Skeletal muscle tissue (tissue), 3 donors: ENCODE measurements at regions not wholly inside any gene's neighbourhood (a gene's known extent, or its start where the extent isn't known, plus 50 kb on each side); places are given as distances from the start of the nearest gene placed in this dataset.
A peak's percentile ranks its signal among the peaks of the same experiment; 100 is the strongest.

Experiments used
- H3K27ac ChIP-seq: one replicate; pipeline ENCODE4 v1.7.0; 2013; ENCODE audit warnings: mild to moderate bottlenecking, low read depth, low read length, inconsistent platforms
- H3K27me3 ChIP-seq, 3 donors: one replicate each; pipeline ENCODE4 v1.7.0; 2013; ENCODE audit warnings: low read length in 3 of 3; ENCODE audit not compliant: control insufficient read depth in 3 of 3, insufficient read depth in 3 of 3
- H3K36me3 ChIP-seq, 3 donors: one replicate each; pipeline ENCODE4 v1.7.0; 2013; ENCODE audit warnings: low read length in 3 of 3; ENCODE audit not compliant: control insufficient read depth in 3 of 3, insufficient read depth in 3 of 3
- H3K4me1 ChIP-seq, 3 donors: one replicate each; pipeline ENCODE4 v1.7.0; 2013; ENCODE audit warnings: low read length in 3 of 3, mild to moderate bottlenecking in 3 of 3; ENCODE audit not compliant: control insufficient read depth in 3 of 3, insufficient read depth in 3 of 3
- H3K4me3 ChIP-seq, 3 donors: one replicate each; pipeline ENCODE4 v1.7.0; 2013; ENCODE audit warnings: low read length in 3 of 3
- H3K9ac ChIP-seq, 3 donors: one replicate each; pipeline ENCODE4 v1.7.0; 2013; ENCODE audit warnings: low read length in 3 of 3, mild to moderate bottlenecking in 3 of 3, moderate library complexity in 2 of 3, low read depth in 1 of 3
- H3K9me3 ChIP-seq, 3 donors: one replicate each; pipeline ENCODE4 v1.7.0; 2013; ENCODE audit warnings: low read length in 3 of 3; ENCODE audit not compliant: control insufficient read depth in 3 of 3
- donor health status: Osteomylitis.

GRCh38 chr21:31571879-31572278, 87.6 kb upstream of the SOD1 start:
- H3K4me1 ChIP-seq = no peaks in the 10 kb centered on the region
- H3K36me3 ChIP-seq = no peaks in the 10 kb centered on the region
- no peak overlapping the region for H3K4me3 ChIP-seq
- no peaks in the 10 kb centered on the region for H3K27me3 ChIP-seq
- no peak overlapping the region for H3K27ac ChIP-seq
- H3K9me3 ChIP-seq = peaks cover 0 to 9% (median 0%) of the 10 kb centered on the region in 3 donors
- H3K9ac ChIP-seq = no peak overlapping the region

DNA sequence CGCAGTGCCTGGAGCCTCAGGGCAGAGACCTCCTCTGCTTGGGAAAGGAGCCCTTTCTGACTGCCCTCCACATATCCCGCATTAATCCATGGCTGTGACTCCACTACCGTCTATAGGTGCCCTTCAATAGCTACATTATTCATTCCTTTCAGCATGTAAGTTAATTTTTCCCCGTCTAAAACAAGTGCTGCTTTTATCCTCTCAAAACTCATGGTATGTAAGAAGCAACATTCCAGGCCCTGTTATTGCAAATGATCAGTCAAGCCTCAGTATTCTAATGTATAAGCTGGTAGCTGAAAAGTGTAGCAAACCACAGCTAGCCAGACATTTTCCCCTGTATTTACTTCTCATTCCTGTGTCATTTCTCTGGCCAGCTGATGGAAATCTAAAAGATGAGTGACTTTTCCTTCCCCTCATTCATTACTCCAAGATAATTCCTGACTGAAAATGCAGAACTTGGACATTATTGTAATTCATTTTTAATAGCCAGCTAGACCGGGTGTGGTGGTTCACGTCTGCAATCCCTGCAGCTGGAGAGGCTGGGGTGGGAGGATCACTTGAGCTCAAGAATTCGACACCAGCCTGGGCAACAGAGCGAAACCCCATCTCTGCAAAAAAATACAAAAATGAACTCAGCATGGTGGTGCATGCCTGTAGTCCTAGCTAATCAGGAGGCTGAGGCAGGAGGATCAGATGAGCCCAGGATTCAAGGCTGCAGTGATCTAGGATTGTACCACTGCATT, 88.5 kb upstream of the SOD1 start:
- Histone ChIP-seq H3K36me3 (no peaks in the 10 kb centered on the region), H3K9me3 (peaks cover 0 to 9% (median 0%) of the 10 kb centered on the region in 3 donors), H3K9ac (no peak overlapping the region), H3K27me3 (peaks cover 0 to 2% (median 0%) of the 10 kb centered on the region in 3 donors), H3K27ac (no peak overlapping the region), H3K4me1 (no peaks in the 10 kb centered on the region), H3K4me3 (no peak overlapping the region)

- Histone ChIP-seq H3K4me1 (no peaks in the 10 kb centered on the region), H3K36me3 (no peaks in the 10 kb centered on the region), H3K27ac (no peak overlapping the region), H3K27me3 (peaks cover 0 to 2% (median 0%) of the 10 kb centered on the region in 3 donors), H3K9ac (no peak overlapping the region), H3K4me3 (no peak overlapping the region), H3K9me3 (no peaks in the 10 kb centered on the region)
Measured at GRCh38 chr21:31566611-31567010, 92.9 kb upstream of the SOD1 start.

DNA sequence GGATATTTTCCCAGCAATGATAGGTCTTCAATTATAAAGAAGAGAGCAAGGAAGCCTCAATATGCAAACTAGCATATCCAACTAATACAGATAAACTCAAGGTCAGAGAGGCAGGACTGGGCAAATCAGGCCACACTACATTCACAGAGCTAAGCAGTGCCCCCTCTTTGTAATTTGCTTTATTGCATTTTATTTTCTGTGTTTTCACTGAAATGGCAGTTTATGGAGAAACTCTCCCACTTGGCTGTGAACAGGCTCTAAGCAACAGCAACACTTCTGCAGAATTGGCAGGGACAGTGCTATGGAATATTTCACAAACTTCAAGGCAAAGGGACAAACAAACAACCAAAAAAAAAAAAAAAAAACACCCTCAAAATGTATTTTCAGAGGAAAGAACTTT, 93.4 kb upstream of the SOD1 start:
- no peak overlapping the region for H3K4me3 ChIP-seq
- H3K27ac ChIP-seq = no peak overlapping the region
- peaks cover 0 to 2% (median 0%) of the 10 kb centered on the region in 3 donors for H3K27me3 ChIP-seq
- H3K4me1 ChIP-seq = no peaks in the 10 kb centered on the region
- no peaks in the 10 kb centered on the region for H3K36me3 ChIP-seq
- H3K9me3 ChIP-seq = no peaks in the 10 kb centered on the region
- H3K9ac ChIP-seq = no peak overlapping the region

DNA sequence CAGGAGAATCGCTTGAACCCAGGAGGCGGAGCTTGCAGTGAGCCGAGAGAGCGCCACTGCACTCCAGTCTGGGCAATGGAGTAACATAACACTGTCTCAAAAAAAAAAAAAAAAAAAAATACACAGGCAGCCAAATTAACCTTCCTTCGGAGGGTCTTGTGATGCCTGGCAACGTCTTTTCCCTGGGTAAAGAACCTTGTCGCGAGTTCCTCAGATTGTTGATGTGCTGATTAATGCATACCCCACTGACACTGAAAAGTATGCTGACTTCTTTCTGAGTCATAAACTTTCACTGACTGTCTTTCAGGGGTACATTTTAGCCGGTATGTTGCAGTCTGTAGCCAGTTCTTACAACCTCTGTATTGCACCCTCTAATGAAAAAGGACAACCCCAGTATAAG, 95.1 kb upstream of the SOD1 start:
- peaks cover 12 to 14% (median 12%) of the 10 kb centered on the region in 3 donors for H3K27me3 ChIP-seq
- no peak overlapping the region for H3K9ac ChIP-seq
- peaks cover 4 to 6% (median 5%) of the 10 kb centered on the region in 3 donors for H3K4me1 ChIP-seq
- no peak overlapping the region for H3K27ac ChIP-seq
- no peak overlapping the region for H3K4me3 ChIP-seq
- no peaks in the 10 kb centered on the region for H3K9me3 ChIP-seq
- H3K36me3 ChIP-seq = no peaks in the 10 kb centered on the region

GRCh38 chr21:31560479-31560878, 99.0 kb upstream of the SOD1 start:
- Histone ChIP-seq H3K4me3 (no peak overlapping the region), H3K27me3 (peaks cover 32 to 39% (median 33%) of the 10 kb centered on the region in 3 donors), H3K9me3 (no peaks in the 10 kb centered on the region), H3K4me1 (peaks cover 11 to 14% (median 13%) of the 10 kb centered on the region in 3 donors), H3K36me3 (no peaks in the 10 kb centered on the region), H3K9ac (no peak overlapping the region), H3K27ac (no peak overlapping the region)

GRCh38 chr21:31559368-31560119, 99.9 kb upstream of the SOD1 start:
- Histone ChIP-seq H3K27ac (no peak overlapping the region), H3K36me3 (no peaks in the 10 kb centered on the region), H3K9me3 (no peaks in the 10 kb centered on the region), H3K27me3 (peaks cover 32 to 42% (median 39%) of the 10 kb centered on the region in 3 donors), H3K9ac (no peak overlapping the region), H3K4me1 (peaks cover 11 to 14% (median 13%) of the 10 kb centered on the region in 3 donors), H3K4me3 (peak overlapping the region; percentile 54 to 69 (median 61))

DNA sequence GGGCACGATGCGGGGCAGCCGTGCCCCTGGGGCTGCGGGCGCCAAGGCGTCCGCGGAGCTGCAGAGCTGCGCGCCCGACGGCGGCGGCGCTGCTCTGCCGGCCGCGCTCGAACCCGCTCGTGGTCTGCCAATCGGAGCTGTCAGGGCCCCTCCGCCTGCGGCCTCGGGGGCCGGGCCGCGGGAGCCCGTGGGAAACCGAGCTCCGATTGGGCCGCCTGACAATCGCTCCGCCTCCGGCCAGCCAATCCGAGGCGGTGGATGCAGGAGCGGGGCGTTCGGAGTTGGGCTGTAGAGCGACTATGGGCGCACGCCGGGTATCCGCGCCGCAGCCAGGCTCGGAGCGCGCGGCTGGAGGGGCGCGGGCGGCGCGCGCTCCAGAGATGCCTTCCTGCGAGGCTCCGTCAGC, 100.5 kb upstream of the SOD1 start:
- Histone ChIP-seq H3K9me3 (no peaks in the 10 kb centered on the region), H3K27me3 (peaks cover 36 to 47% (median 42%) of the 10 kb centered on the region in 3 donors), H3K9ac (no peak overlapping the region), H3K4me3 (peak overlapping the region; percentile 54 to 69 (median 61)), H3K4me1 (peaks cover 11 to 14% (median 13%) of the 10 kb centered on the region in 3 donors), H3K27ac (no peak overlapping the region), H3K36me3 (no peaks in the 10 kb centered on the region)

DNA sequence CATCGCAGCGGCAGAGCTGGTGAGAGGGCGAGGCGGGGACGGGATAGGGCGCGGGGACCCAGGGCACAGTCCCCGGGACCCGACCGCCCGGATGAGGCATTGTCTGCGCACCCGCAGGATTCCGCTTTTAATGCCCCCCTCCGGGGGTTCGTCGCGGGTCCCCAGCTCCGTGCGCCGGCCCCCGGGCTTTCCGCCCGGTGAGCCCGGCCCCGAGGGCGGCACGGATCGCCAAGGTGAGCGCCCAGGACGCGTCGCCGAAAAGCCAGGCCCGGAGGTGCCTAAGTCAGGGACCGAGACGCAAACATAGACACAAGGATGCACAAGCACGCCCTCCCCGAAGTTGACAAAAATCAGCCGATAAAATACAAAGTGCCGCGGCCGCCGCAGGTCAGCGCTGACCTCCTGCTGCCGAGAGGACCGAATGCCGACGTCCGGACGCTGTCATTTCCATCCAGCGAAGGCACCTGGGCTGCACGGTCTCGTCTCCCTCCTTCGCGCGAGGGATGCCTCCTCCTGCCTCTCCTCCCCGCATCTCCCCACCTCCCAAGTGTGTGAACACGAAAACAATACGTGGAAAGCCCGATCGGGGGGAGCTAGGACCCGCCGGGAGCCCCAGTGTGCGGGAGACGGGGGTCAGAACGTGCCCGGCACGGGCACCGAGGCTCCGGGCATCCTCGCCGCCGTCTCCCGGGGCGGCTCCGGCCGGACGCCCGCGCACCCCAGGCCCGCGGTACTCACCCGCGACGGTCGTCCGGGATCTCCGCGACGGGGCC, 101.1 kb upstream of the SOD1 start:
- H3K27ac ChIP-seq = no peak overlapping the region
- H3K9me3 ChIP-seq = no peaks in the 10 kb centered on the region
- no peak overlapping the region for H3K9ac ChIP-seq
- H3K27me3 ChIP-seq = peaks cover 41 to 48% (median 47%) of the 10 kb centered on the region in 3 donors
- peak overlapping the region; percentile 51 to 61 (median 54) for H3K4me3 ChIP-seq
- peaks cover 11 to 14% (median 13%) of the 10 kb centered on the region in 3 donors for H3K4me1 ChIP-seq
- H3K36me3 ChIP-seq = no peaks in the 10 kb centered on the region
